ENCODE measurements at regions not wholly inside any gene's neighbourhood (a gene's known extent, or its start where the extent isn't known, plus 50 kb on each side); places are given as distances from the start of the nearest gene placed in this dataset.

GRCh38 chr4:120973207-120973606, 50.7 kb upstream of the PRDM5 start:
- TF ChIP-seq CTCF (conservative IDR thresholded peaks at IDR 0.05; ENCODE audit: low read depth, low read length) (no peak), EZH2 (IDR thresholded peaks at IDR 0.05; ENCODE audit: low read length, unreplicated experiment) (no peak)

All from PC-3 (cell line).